ENCODE measurements at regions not wholly inside any gene's neighbourhood (a gene's known extent, or its start where the extent isn't known, plus 50 kb on each side); places are given as distances from the start of the nearest gene placed in this dataset.

DNA sequence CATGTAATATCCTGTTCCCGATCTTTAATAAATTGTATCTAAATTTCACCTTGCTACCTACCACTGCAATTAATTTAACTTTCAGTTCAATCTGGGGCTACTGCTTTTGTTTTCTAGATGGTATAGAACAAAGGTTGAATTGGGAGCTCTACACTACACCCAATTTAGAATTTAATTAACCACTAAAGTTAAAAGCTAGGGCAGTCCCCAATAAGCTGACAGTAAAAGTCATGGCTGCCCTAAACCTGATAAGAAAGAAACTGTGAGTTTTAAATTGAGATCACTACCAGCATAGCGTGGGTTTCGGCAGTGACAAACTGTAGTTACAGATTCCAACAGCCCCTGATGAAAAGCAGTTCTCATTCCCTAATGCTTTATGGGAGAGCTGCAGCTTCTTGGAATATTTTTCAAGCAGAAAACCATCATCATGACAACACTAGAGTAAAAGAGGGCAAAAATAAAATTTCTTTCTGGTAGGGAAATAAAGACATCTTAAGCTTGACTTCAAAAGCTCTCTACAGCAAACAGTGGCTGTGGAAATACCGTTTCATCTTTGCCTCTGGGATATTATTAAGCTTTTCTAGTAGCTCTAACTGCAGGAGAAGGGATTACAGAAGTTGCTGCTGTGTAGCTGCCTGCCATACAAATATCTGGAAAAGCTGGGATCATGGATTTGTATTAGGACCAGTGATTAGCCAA is 1372.1 kb downstream of the EPHA7 start:
- H3K9me3 ChIP-seq (ENCODE audit: low read depth, low read length, poor library complexity, severe bottlenecking) = no peaks in the 10 kb centered on the region
- no peak for DNase-seq (ENCODE audit: low spot score)
- intact Hi-C loops (cut with micrococcal nuclease; ENCODE audit: unreplicated experiment) = no loop called here
- no peaks in the 10 kb centered on the region for H3K27me3 ChIP-seq (replicated peaks; ENCODE audit: insufficient read depth, low read depth, low read length, poor library complexity)
- TF ChIP-seq, protein P1, sequence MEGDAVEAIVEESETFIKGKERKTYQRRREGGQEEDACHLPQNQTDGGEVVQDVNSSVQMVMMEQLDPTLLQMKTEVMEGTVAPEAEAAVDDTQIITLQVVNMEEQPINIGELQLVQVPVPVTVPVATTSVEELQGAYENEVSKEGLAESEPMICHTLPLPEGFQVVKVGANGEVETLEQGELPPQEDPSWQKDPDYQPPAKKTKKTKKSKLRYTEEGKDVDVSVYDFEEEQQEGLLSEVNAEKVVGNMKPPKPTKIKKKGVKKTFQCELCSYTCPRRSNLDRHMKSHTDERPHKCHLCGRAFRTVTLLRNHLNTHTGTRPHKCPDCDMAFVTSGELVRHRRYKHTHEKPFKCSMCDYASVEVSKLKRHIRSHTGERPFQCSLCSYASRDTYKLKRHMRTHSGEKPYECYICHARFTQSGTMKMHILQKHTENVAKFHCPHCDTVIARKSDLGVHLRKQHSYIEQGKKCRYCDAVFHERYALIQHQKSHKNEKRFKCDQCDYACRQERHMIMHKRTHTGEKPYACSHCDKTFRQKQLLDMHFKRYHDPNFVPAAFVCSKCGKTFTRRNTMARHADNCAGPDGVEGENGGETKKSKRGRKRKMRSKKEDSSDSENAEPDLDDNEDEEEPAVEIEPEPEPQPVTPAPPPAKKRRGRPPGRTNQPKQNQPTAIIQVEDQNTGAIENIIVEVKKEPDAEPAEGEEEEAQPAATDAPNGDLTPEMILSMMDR (conservative IDR thresholded peaks at IDR 0.05; ENCODE audit: low read depth, low read length) = no peak
- no peak for TF ChIP-seq EZH2 (IDR thresholded peaks at IDR 0.05; ENCODE audit: borderline replicate concordance, low read depth, low read length, poor library complexity, severe bottlenecking)
- no TSS peak for BruUV-seq (replicated peaks)
- no peak overlapping the region for H3K27ac ChIP-seq (ENCODE audit: low read depth, low read length, poor library complexity, severe bottlenecking)
- H3K36me3 ChIP-seq (ENCODE audit: insufficient read depth, low read length, poor library complexity, severe bottlenecking) = no peaks in the 10 kb centered on the region
- H3K4me1 ChIP-seq (ENCODE audit: insufficient read depth, low read length, poor library complexity, severe bottlenecking) = no peaks in the 10 kb centered on the region
- ChIA-PET CTCF (no interaction called here), POLR2A (ENCODE audit: low non-redundant PET) (no interaction called here)
- no peak overlapping the region for H3K4me3 ChIP-seq (ENCODE audit: low read depth, low read length, poor library complexity, severe bottlenecking)

DNA sequence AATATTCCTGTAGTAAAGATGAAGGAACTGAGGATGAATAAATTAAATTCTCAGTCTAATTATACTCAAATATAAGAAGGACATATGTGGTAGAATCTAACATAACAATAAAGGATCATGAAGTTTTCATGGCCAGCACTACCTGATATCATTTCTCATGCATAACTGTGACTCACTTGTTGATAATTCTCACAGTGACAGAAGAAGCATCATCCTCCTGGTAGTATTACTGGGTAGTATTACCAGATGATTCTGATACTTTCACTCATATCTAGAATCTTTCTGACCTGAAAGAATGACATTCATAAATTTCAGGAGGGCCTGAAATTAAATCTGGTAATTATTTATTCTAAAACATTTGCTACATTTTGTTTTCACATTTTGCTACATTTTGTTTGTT is 1375.0 kb downstream of the EPHA7 start:
- Histone ChIP-seq H3K4me1 (ENCODE audit: insufficient read depth, low read length, poor library complexity, severe bottlenecking) (no peaks in the 10 kb centered on the region), H3K36me3 (ENCODE audit: insufficient read depth, low read length, poor library complexity, severe bottlenecking) (no peaks in the 10 kb centered on the region), H3K27ac (ENCODE audit: low read depth, low read length, poor library complexity, severe bottlenecking) (no peak overlapping the region), H3K27me3 (replicated peaks; ENCODE audit: insufficient read depth, low read depth, low read length, poor library complexity) (no peaks in the 10 kb centered on the region), H3K9me3 (ENCODE audit: low read depth, low read length, poor library complexity, severe bottlenecking) (no peaks in the 10 kb centered on the region), H3K4me3 (ENCODE audit: low read depth, low read length, poor library complexity, severe bottlenecking) (no peak overlapping the region)
- intact Hi-C loops (cut with micrococcal nuclease; ENCODE audit: unreplicated experiment) = no loop called here
- no TSS peak for BruUV-seq (replicated peaks)
- TF ChIP-seq, protein P1 (conservative IDR thresholded peaks at IDR 0.05; ENCODE audit: low read depth, low read length) = no peak
- no peak for TF ChIP-seq EZH2 (IDR thresholded peaks at IDR 0.05; ENCODE audit: borderline replicate concordance, low read depth, low read length, poor library complexity, severe bottlenecking)
- ChIA-PET CTCF (no interaction called here), POLR2A (ENCODE audit: low non-redundant PET) (no interaction called here)
- DNase-seq (ENCODE audit: low spot score) = no peak

DNA sequence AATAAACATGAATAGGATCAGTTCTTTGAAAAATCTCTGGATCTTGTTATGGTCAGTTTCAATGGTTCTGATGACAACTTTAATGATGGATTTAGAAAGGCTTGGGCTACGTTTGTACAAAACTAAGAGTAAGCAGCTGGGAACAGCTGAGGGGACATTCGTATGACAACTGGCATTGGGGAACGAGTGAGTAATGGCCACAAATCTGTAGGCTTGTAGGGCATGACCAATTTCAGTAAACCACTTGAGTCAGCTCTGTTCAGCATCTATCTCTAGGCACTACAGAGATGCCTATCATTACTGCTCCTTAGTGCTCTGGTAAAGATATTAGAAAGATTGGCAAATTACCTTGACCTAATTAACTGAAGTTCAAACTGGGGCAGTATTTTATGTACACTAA is 1375.6 kb downstream of the EPHA7 start:
- Histone ChIP-seq H3K36me3 (ENCODE audit: insufficient read depth, low read length, poor library complexity, severe bottlenecking) (no peaks in the 10 kb centered on the region), H3K27ac (ENCODE audit: low read depth, low read length, poor library complexity, severe bottlenecking) (no peak overlapping the region), H3K4me3 (ENCODE audit: low read depth, low read length, poor library complexity, severe bottlenecking) (no peak overlapping the region), H3K4me1 (ENCODE audit: insufficient read depth, low read length, poor library complexity, severe bottlenecking) (no peaks in the 10 kb centered on the region), H3K9me3 (ENCODE audit: low read depth, low read length, poor library complexity, severe bottlenecking) (no peaks in the 10 kb centered on the region), H3K27me3 (replicated peaks; ENCODE audit: insufficient read depth, low read depth, low read length, poor library complexity) (no peaks in the 10 kb centered on the region)
- no TSS peak for BruUV-seq (replicated peaks)
- CTCF ChIA-PET = no interaction called here
- intact Hi-C loops (cut with micrococcal nuclease; ENCODE audit: unreplicated experiment) = no loop called here
- POLR2A ChIA-PET (ENCODE audit: low non-redundant PET) = no interaction called here
- no peak for DNase-seq (ENCODE audit: low spot score)
- TF ChIP-seq, protein P1 (conservative IDR thresholded peaks at IDR 0.05; ENCODE audit: low read depth, low read length) = no peak
- no peak for TF ChIP-seq EZH2 (IDR thresholded peaks at IDR 0.05; ENCODE audit: borderline replicate concordance, low read depth, low read length, poor library complexity, severe bottlenecking)

Measured in A673 (cell line).